DOHH2 (cell line): ENCODE measurements at regions not wholly inside any gene's neighbourhood (a gene's known extent, or its start where the extent isn't known, plus 50 kb on each side); places are given as distances from the start of the nearest gene placed in this dataset.

Experiments
- H3F3A ChIP-seq: fragments of 200-600 bp; sonication (generic), shearing (Covaris generic); 2 replicates; pipeline ENCODE4 v1.6.0; 2016; ENCODE audit warnings: antibody characterized with exemption, mild to moderate bottlenecking; ENCODE audit not compliant: control insufficient read depth, insufficient read depth
- H3K27ac ChIP-seq: fragments of 200-600 bp; sonication (generic); 2 replicates; pipeline ENCODE4 v1.5.1; 2014; ENCODE audit warnings: low read depth, mild to moderate bottlenecking, low read length, moderate library complexity
- H3K27me3 ChIP-seq: fragments of 200-600 bp; sonication (generic); 2 replicates; pipeline ENCODE4 v1.6.1; 2014; ENCODE audit warnings: mild to moderate bottlenecking, low read length, mixed read lengths; ENCODE audit not compliant: control insufficient read depth
- H3K36me3 ChIP-seq: fragments of 200-600 bp; sonication (generic); 2 replicates; pipeline ENCODE4 v1.6.1; 2014; ENCODE audit warnings: mild to moderate bottlenecking, low read length, moderate library complexity, mixed read lengths; ENCODE audit not compliant: control insufficient read depth
- H3K4me1 ChIP-seq: fragments of 200-600 bp; sonication (generic); 2 replicates; pipeline ENCODE4 v1.6.1; 2014; ENCODE audit warnings: mild to moderate bottlenecking, low read length, mixed read lengths; ENCODE audit not compliant: control insufficient read depth
- H3K4me2 ChIP-seq: fragments of 200-600 bp; sonication (generic); 2 replicates; pipeline ENCODE4 v1.6.0; 2014; ENCODE audit warnings: mild to moderate bottlenecking, low read length, moderate library complexity
- H3K4me3 ChIP-seq: fragments of 200-600 bp; sonication (generic); 2 replicates; pipeline ENCODE4 v1.5.1; 2014; ENCODE audit warnings: mild to moderate bottlenecking, low read length, mixed read lengths
- H3K79me2 ChIP-seq: fragments of 200-600 bp; sonication (generic); 2 replicates; pipeline ENCODE4 v1.6.1; 2014; ENCODE audit warnings: mild to moderate bottlenecking, low read length, mixed read lengths; ENCODE audit not compliant: control insufficient read depth
- H3K9me2 ChIP-seq: fragments of 200-600 bp; sonication (generic); replicated peaks from 2 replicates; pipeline ENCODE4 v1.6.1; 2014; ENCODE audit warnings: mild to moderate bottlenecking, low read length, mixed read lengths; ENCODE audit not compliant: control insufficient read depth
- H3K9me3 ChIP-seq: fragments of 200-600 bp; sonication (generic); 2 replicates; pipeline ENCODE4 v1.6.1; 2014; ENCODE audit warnings: antibody characterized with exemption, low read length, mixed read lengths; ENCODE audit not compliant: control insufficient read depth, insufficient read depth
- H4K20me1 ChIP-seq: fragments of 200-600 bp; sonication (generic); 2 replicates; pipeline ENCODE4 v1.6.0; 2014; ENCODE audit warnings: low read depth, mild to moderate bottlenecking, antibody characterized with exemption, low read length, moderate library complexity; ENCODE audit not compliant: control insufficient read depth, insufficient read depth
- CTCF ChIP-seq: fragments of 200-600 bp; sonication (generic); IDR thresholded peaks from one replicate; pipeline ENCODE4 v1.5.1; 2014; ENCODE audit warnings: antibody characterized with exemption, mild to moderate bottlenecking, low read depth, low read length; ENCODE audit not compliant: poor library complexity, severe bottlenecking
- EZH2phosphoT487 ChIP-seq: fragments of 200-600 bp; sonication (generic); IDR thresholded peaks from 2 replicates; pipeline ENCODE4 v1.6.1; 2017; ENCODE audit warnings: borderline replicate concordance, mild to moderate bottlenecking, antibody characterized with exemption, low read length, moderate library complexity, mixed read lengths

DNA sequence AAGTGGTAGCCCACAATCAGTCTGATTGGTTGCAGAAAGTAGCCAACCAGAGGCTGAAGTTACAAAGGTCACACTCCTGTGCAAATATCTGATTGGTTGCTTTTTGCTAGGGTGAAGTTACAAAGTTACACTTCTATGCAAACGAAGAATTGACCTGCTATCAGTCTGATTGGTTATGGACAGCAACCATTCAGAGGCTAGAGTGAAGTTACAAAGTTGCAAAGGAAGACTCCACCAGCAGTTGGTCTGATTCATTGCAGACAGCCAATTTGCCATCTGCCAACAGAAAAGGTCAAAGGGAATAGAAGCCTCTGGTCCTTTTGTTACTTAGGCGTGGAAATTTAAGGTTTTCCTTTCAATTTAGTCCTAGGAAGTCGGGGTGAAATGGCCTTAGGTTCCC is 377.7 kb downstream of the PRDM5 start:
- TF ChIP-seq CTCF, result no peak
- TF ChIP-seq EZH2phosphoT487, result no peak
- Histone ChIP-seq H4K20me1 (no peaks in the 10 kb centered on the region), H3K36me3 (no peaks in the 10 kb centered on the region)

DNA sequence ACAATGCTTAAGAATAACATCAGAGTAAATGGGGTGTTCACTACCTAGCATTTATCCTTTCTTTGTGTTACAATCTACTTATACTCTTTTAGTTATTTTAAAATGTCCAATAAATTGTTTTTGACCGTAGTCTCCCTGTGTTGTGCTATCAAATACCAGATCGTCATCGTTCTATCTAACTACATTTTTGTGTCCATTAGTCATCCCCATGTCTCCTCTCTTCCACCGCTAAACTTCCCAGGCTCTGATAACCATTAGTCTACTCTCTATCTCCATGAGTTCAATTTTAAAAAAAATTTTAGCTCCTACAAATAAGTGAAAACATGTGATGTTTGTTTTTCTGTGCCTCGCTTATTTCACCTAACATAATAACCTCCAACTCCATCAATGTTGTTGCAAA is 381.9 kb downstream of the PRDM5 start:
- no peak for TF ChIP-seq CTCF
- TF ChIP-seq EZH2phosphoT487, result no peak
- H3K27ac ChIP-seq, result no peak overlapping the region

More for the DNA sequence above, 377.7 kb downstream of the PRDM5 start:
- Histone ChIP-seq H3K4me2 (no peak overlapping the region), H3K27me3 (no peaks in the 10 kb centered on the region), H3F3A (no peaks in the 10 kb centered on the region), H3K9me3 (no peaks in the 10 kb centered on the region), H3K9me2 (no peaks in the 10 kb centered on the region), H3K79me2 (no peaks in the 10 kb centered on the region), H3K4me1 (no peaks in the 10 kb centered on the region), H3K4me3 (no peak overlapping the region), H3K27ac (no peak overlapping the region)

DNA sequence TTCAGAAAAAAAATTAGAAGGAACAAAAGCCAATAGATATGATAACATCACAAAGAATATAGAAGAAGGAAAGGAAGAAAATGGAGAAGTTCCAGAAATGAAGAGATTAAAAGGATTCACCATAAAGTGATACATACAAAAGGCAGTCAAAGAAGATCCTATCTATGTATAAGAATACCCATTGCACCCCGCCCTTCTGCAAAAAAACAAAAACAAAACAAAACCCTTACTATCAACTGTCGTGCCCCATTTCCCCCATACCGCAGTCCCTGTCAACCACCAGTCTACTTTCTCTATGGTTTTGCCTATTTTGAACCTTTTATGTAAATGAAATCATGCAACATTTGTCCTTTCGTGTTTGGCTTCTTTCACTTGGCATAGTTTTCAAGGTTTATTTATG is 385.6 kb downstream of the PRDM5 start:
- Histone ChIP-seq H3K4me1 (no peaks in the 10 kb centered on the region), H3K36me3 (no peaks in the 10 kb centered on the region), H3K9me3 (no peaks in the 10 kb centered on the region), H3K4me2 (no peak overlapping the region), H3K27me3 (no peaks in the 10 kb centered on the region), H4K20me1 (no peaks in the 10 kb centered on the region), H3F3A (no peaks in the 10 kb centered on the region), H3K9me2 (no peaks in the 10 kb centered on the region), H3K79me2 (no peaks in the 10 kb centered on the region), H3K27ac (no peak overlapping the region), H3K4me3 (no peak overlapping the region)
- TF ChIP-seq CTCF, result no peak
- TF ChIP-seq EZH2phosphoT487, result no peak

More for the DNA sequence above, 381.9 kb downstream of the PRDM5 start:
- no peaks in the 10 kb centered on the region for H3K79me2 ChIP-seq
- no peak overlapping the region for H3K4me3 ChIP-seq
- H4K20me1 ChIP-seq, result no peaks in the 10 kb centered on the region
- H3K36me3 ChIP-seq, result no peaks in the 10 kb centered on the region
- H3K27me3 ChIP-seq, result no peaks in the 10 kb centered on the region
- H3K4me2 ChIP-seq, result no peak overlapping the region
- H3K9me3 ChIP-seq, result no peaks in the 10 kb centered on the region
- H3K9me2 ChIP-seq, result no peaks in the 10 kb centered on the region
- no peaks in the 10 kb centered on the region for H3K4me1 ChIP-seq
- no peaks in the 10 kb centered on the region for H3F3A ChIP-seq

DNA sequence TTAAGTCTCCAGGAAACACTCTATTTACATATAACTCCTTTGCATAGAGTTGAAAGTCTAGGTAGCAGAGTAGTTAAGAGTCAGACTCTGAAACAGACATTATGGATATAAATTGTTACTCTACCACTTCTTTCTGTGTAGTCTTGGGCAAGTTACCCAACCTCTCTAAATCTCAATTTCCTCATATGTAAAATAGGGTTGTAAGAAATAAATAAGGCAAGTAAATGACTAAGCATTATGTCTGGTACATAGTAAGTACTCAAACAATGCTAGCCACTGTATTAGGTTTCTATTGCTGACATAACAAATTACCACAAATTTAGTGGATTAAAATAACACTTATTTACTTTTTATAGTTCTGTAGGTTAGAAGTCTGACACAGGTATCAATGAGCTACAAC is 394.1 kb downstream of the PRDM5 start:
- Histone ChIP-seq H3K4me1 (no peaks in the 10 kb centered on the region), H3K4me3 (no peak overlapping the region), H3K27ac (no peak overlapping the region), H3K36me3 (no peaks in the 10 kb centered on the region), H3K9me3 (no peaks in the 10 kb centered on the region), H3K79me2 (no peaks in the 10 kb centered on the region), H3K4me2 (no peak overlapping the region), H3K27me3 (no peaks in the 10 kb centered on the region), H4K20me1 (no peaks in the 10 kb centered on the region), H3K9me2 (no peaks in the 10 kb centered on the region), H3F3A (no peaks in the 10 kb centered on the region)
- TF ChIP-seq CTCF (no peak), EZH2phosphoT487 (no peak)
